ENCODE measurements at regions not wholly inside any gene's neighbourhood (a gene's known extent, or its start where the extent isn't known, plus 50 kb on each side); places are given as distances from the start of the nearest gene placed in this dataset.

DNA sequence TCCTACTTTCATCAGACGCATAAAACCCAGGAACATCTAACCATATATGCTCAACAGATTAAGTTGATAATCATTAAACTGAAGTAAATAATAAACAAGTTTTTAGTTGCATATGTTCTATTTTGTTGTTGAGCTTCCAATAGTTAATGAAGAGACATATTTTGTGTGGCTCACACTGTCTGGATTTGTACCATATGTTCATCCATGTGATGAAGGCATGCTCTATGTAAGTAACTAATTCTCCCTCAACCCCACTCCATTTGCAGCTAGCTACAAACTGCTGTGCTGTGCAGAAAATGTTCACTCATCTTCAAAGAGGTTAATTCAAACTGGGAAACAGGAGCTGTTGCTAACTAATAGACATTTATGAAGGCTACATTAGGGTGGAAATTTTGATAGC, 589.7 kb upstream of the LRRC4C start:
- DNase-seq (ENCODE audit: low read depth): no peak

DNA sequence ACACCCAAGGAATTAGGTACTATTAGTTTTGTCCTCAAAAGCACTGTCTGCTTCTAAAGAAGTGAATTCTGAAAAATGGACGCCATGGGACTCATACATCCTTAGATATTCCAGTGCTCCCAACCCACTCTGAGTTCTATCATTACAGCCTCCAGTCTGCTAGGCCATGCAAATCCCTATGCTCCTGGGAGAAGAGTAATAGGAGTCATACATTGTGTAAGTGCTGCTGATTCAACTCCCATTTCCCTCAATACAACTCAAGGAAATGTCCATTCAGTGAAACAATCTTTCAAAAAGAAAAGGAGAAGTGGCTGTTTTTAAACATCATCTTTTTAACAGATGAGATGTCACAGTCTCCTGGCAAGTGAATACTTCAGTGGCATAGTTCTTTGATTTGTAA, 590.2 kb upstream of the LRRC4C start:
- DNase-seq (ENCODE audit: low read depth): no peak

DNA sequence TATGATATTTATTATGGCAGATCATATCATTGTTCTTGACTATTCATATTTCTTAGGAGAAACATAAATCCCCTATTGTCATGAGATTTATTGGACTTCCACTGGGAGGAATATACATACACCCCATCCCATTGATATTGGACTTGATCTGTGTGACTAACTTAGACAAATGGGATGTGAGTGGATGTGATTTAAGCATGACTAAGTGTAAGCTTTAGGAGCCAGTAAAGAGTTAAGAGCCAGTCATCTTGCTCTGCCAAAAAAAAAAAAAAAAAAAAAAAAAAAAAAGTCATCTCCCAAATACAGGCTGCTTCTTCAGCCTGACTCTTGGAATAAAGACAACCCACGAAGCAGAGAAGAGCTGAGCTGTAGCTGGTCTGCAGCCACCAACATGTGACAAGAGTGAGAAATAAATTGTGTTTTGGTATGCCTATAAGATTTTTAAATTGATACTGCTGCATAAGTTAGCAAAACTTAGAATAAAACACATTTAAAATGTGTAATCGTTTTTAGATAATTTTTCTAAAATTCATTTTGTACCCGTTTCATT, 595.0 kb upstream of the LRRC4C start:
- no peak for DNase-seq (ENCODE audit: low read depth)

DNA sequence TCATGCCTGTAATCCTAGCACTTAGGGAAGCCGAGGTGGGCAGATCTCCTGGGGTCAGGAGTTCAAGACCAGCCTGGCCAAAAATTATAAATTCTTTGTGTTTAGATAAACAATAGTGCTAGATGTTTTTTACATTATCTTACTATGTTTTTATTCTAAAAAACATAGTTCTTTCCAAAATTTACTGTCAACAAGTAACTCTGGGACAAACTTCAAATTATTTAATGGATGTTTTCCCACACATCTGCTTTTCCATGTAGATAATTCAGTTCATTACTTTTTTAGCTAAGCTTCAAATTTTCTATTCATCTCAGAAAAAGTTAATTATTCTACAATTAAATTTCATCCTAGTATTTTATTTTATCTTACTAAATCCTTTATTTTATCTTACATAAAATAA, 596.2 kb upstream of the LRRC4C start:
- no peak for DNase-seq (ENCODE audit: low read depth)

DNA sequence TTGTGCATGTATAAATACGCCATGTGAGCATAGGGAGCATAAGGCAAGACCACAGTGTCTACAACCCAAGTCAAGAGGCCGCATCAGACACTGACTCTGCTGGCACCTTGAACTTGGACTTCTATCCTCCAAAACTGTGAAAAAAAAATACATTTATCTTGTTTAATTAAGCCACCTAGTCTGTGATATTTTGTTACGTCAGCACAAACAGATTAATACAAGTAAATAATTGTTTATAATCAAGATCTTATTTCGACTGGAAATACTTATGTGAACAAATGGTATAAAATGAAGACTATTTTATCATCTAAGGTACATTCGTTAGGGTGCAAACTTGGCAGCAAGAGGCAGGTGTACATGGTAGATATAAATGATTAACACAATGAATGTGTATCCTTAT, 599.3 kb upstream of the LRRC4C start:
- no peak for DNase-seq (ENCODE audit: low read depth)

DNA sequence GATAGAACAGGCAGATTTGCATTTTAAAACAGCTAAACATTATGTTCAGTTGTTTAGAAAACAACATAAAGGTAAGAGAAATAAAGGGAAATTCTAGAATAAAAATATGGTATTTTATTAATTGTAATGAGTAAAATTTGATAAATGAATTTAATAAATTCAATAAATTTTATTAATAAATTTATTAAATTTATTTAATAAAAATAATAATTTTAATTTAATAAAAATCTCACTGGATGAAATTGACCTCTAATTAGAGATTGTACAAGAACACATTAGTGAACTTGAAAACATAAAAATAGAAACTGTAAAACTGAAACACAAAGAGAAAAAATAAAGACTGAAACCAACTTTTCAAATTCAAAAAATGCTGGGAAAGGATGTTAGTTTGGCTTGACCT, 605.7 kb upstream of the LRRC4C start:
- DNase-seq (ENCODE audit: low read depth): no peak

DNA sequence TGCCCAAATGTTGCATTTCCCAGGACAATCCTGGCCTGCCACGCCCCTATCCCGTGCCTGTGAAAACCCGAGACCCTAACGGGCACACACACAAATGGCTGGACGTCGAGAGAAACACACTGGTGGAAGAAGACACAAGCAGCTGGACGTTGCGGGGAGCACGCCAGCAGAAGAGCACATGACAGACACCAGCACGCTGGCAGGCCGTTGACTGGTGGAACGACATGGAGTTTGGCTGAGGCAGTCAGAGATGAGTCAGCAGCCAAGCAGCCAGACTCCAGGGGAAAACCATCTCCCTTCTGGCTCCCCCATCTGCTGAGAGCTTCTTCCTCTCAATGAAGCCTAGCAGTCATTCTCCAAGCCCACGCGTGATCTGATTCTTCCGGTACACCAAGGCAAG, 606.7 kb upstream of the LRRC4C start:
- no peak for DNase-seq (ENCODE audit: low read depth)

DNA sequence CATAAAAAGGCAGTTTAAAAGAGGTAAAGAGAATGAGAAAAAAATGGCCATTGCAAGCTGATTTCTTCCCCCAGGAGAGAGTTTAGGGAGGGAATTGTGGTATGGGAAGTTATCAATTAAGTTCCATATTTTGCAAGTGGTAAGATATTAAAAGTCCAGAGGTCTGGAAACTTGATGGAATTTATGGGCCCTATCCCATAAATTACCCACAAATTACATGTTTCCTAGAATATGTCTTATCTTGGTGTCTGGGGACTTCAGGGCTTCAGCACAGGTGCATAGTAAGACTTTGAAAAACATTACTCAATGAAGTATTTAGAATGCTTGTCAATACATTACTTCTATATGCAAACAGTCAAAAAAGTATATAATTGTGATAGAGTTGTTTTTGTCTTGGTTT, 614.9 kb upstream of the LRRC4C start:
- DNase-seq (ENCODE audit: low read depth): no peak

DNA sequence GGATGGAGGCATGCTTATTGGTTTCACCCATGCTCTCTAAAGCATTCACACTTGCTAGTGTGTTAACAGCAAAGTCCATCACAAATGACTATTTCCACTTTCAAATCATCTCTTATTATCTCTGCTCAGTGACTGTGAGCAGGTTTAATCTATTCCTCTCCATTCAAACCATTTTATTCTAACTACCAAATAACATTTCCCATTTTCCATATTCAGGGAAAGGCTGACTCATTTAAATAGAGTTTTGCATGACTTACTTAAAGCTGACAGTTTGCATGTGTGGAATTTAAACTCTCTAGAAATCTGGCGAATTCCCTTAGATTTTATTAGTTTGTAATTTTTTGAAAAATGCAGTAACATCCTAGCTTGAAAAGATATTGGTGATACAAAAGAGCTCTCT, 615.7 kb upstream of the LRRC4C start:
- DNase-seq (ENCODE audit: low read depth): no peak

DNA sequence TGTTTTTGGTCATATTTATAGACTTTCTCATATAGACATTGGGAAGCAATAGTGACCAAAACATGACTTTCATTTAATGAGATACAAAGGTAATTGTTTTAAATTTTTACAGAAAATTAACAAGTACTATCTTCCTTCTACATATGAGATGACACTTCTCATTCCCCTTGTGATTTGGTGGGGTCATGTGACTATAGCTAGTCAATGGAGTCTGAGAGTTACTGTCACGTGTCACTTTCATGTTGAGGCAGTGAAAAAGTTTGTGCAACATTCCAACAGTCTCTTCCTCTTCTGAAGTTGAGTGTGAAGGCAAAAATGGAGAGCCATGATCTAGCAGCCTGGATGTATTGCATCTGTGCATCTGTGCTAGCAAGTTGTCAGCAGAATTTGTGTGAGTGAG, 618.3 kb upstream of the LRRC4C start:
- DNase-seq (ENCODE audit: low read depth): no peak

DNA sequence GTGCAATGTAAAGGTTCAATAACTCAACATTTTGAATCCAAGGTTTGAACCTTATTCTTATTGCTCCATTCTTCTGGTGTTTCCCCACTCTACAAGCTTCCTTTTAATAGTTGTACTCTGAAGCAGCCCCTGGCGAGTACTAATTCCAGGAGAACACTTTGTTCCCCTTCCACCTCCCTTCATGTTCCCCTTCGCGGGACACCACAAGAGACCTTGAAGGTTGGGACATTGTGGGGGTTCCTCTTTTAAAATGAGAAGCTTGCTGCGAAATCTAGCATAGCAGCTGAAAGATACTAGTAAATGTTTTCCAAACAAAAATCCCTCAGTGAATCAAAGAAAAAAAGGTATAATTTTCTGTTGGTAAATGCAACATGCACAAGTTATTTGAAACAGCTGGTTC, 626.3 kb upstream of the LRRC4C start:
- no peak for DNase-seq (ENCODE audit: low read depth)

DNA sequence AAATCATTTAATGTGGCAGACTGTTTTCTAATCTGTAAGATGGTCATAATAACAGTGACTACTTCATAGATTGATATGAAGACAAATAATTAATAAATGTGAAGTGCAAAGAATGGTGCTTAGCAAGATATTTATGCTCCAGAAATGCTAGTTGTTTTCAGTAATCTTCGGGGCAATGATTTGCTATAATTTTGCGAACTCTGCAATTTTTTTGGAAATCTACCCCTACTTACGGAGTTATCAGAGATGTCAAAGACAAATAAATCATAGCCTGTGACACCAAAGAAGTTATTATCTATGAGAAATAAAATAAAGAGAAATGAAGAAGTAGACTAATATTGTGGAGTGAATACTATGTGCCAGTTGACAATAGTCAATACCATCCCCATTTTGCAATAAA, 634.1 kb upstream of the LRRC4C start:
- DNase-seq (ENCODE audit: low read depth): no peak

DNA sequence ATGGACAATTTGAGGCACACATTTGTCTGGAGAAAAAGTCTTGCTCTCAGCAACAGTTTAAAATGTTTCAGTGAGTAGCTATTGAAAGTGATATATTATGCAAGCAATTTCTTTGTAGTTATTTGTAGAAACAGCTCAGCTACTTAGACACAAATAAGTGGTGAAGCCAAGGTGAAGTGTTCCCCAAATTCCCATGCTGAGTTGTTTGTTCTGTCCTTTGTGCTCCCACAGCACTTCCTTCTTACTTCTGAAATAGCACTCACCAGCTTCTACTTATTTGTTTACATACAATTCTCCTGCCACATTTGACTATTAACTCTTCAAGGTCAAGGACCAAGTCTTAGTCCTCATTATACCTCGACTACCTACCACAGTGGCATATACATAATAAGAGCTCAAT, 638.6 kb upstream of the LRRC4C start:
- no peak for DNase-seq (ENCODE audit: low read depth)

DNA sequence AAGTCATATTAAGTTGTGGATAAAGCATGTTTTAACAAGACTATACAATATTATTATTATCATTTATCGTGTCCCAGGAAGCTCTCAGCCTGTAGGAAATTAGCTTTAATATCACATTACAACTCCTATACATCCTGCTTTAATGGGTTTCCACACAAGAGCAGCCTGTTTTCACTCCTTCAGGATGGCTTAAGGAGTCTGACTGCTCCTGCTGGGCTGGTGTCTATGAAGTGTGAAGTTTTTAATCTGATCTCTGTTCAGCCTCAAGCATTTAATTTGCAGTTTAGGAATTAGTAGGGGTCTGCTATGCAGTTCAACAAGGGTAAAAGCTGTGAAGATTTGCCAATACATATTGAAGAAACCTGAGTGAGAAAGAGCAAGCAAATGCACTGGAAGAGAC, 653.4 kb upstream of the LRRC4C start:
- DNase-seq (ENCODE audit: low read depth): no peak

DNA sequence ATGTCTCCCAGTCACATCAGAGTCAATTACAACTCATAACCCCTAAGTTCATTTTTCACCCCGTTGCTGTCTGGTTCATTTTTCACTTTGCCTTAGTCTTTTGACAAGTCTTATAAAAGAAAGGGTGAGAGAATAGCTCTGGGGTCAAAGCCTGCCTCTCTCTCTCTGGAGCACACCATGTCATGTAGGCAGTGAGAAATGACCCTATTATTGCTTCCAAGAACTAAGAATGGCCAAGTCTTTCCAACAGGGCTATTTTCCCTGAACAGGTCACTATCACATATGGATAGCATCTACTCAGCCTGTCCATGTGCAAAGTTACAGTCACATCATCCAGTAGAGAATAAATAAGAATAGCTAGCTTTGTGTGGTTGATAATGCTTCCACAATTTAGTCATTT, 655.5 kb upstream of the LRRC4C start:
- DNase-seq (ENCODE audit: low read depth): no peak

DNA sequence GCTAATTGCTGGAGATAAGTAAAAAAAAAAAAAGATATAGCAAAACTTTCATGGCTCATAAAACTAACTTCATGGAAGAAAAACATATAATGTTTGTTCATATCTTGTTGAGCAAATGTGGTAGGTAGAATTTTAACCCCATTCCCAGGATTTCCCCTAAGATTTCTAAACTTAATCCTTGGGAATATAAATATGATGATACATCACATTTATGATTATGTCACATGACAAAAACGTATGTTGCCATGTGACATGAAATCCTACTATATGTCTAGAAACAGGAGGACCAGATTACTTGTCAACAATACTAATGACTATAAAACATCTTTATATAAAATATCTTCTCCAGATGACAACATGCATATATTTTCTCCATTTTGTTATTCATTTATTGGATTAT, 679.0 kb upstream of the LRRC4C start:
- DNase-seq (ENCODE audit: low read depth): no peak

DNA sequence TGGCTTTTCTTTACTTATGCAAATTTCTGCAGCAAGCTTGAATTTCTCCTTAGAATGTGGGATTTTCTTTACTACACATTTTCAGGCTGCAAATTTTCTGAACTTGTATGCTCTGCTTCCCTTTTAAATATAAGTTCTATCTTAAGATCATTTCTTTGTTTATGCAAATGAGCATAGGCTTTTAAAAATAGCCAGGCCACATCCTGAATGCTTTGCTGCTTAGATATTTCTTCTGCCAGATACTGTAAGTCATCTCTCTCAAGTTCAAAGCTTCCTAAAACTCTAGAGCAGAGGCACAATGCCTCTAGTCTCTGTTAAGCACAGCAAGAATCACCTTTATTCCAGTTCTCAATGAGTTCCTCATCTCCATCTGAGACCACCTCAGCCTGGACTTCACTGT, 685.9 kb upstream of the LRRC4C start:
- DNase-seq (ENCODE audit: low read depth): no peak

DNA sequence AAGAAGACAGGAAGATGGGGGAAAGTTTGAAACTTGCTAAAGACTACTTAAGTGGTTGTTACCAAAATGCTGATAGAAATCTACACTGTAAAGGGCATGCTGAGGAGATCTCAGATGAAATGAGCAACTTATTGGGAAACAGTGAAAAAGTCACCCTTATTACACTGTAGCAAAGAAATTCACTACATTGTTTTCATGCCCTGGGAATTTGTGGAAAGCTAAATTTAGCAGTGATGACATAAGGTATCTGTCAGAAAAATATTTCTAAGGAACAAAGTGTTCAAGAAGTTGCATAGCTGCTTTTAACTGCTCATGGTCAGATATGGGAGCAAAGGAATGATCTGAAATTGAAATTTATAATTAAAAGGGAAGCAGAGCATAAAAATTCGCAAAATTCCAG, 702.4 kb upstream of the LRRC4C start:
- DNase-seq (ENCODE audit: low read depth): peak; percentile 46

DNA sequence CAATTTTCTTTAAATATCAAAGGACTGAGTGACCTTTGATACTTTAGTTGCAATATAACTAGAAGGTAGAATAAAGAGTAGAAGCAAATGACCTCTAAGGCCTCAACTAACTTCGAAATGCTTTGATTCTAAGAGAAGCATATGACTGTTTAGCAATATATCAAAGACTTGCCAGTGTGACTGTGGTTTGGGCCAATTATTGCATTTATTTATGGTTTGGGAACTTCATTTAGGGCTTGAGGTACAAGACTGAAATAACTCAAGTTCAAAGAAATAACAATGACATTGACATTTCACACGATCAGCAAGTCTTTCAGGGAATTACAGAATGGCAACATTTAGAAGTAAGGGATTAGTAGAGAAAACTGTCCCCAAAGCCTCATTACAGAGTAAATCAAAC, 709.7 kb upstream of the LRRC4C start:
- no peak for DNase-seq (ENCODE audit: low read depth)

DNA sequence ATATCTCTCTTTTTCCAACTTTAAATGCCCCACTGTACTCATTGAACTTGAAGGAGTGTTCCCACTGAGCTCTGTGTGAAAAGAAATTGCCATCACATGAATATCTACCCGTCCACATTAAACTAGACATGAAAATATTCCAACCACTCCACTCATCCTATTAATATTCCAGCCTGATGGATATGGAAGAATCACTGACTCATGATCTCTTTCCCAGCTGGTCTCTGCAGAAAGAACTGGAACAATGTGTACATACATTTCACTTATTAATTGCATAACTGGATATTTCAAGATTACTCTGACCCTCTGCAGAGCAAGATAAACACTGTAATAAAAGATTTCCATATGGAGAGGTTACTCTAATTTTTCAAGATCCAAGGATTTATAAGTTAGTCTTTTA, 711.1 kb upstream of the LRRC4C start:
- no peak for DNase-seq (ENCODE audit: low read depth)

DNA sequence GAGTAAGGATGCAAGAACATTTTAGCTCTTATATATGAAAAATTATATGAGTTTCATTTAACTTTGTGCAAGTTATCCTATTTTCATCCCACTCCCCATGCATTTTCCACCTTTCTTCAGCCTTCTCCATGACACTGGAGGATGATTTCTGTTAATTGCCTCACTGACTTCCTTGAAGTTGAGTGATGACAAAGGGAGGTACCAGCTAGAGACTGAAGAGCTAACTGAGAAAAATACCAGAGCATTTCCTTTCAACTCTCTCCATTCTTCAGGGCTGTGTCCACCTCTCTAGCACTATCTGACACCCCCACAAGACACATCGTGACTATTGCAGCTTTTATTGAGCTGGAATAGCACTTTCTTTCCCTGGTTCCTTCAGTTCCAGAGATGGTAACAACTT, 711.6 kb upstream of the LRRC4C start:
- DNase-seq (ENCODE audit: low read depth): no peak

DNA sequence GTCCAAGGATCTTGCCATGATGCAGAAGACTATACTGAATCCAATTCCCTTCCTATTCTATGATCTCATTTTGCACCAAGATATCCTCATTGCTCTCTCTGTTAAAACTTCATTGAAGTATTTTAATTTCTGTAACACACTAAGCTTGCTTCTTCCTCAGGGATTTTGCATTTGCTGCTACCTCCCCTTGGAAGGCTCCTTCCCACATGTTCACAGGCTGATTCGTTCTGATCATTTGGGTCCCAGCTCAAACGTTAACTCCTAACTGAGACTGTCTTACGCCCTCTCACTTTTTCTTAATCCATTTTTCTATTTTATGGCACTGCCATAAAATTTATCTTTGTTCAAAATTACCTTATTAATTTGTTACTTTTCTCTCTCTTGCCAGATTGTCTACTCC, 713.0 kb upstream of the LRRC4C start:
- DNase-seq (ENCODE audit: low read depth): no peak

DNA sequence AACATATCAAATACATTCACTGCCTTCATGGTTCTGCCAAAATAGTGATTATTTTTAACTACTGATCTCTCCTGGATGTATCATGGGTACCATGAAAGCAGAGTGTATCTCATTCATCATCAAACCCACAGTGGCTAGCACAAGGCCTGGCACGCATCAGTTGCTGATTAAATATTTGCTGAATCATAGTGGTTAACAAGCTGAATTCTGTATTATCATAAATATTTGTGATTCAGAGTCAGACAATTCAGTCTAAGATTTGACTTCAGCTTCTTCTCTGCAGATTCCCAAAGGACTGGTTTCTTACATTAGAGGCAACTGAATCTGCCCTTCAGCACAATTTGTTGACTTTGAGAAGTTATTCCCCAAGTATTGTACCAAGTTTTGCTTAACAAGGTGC, 715.8 kb upstream of the LRRC4C start:
- peak; percentile 55 for DNase-seq (ENCODE audit: low read depth)

DNA sequence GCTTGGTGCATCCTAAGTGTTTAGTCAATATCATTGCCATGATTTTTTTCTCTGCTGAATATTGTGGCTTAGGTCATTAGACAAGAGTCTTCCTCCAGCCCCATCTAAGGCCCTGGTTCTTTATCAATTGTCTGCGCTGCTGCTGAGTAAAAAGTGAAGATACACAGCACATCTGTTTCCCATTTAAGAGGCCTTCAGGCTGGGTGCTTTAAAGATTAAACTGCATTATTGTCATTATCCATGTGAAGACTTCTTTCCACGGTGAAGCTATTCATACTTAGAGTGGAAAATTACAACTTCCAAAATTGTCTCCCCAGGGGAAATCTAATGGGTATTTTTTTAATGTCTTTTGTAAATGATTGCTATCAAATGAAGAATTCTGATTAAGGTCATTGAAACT, 719.8 kb upstream of the LRRC4C start:
- DNase-seq (ENCODE audit: low read depth): no peak

DNA sequence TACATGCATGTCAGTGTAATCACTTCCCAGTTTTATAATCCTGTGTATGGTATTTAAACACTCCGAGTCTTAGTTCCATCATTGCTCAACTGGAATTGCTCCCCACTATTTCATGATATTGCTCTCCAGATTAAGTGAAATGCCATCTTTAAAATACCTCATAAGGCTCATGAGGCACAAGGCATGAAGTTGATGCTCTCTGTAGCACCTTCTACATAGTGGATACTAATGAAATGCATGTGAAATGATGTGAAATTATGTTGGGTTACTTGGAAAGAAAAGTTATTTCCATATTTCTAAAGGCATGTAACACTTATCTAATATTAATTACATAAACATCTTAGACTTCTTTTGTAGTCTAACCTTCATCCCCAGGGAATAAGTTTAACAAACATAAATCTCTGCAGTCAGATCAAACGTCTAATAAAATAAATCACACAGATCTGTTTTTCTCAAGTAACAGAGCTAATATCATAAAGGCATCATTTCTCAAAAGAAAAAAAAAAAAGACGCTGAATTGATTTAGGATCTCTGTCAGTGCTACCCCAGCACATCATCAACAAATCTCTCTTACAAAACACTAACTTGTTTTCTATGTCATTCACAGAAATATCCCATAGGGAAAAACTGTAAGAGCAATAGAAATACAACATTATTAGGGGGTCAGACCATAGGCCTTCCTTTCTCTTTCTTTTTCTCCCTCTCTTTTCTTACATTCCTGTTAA, 736.0 kb upstream of the LRRC4C start:
- DNase-seq (ENCODE audit: low read depth): no peak

All from GM04503 (cell line).